ENCODE measurements at regions not wholly inside any gene's neighbourhood (a gene's known extent, or its start where the extent isn't known, plus 50 kb on each side); places are given as distances from the start of the nearest gene placed in this dataset.

DNA sequence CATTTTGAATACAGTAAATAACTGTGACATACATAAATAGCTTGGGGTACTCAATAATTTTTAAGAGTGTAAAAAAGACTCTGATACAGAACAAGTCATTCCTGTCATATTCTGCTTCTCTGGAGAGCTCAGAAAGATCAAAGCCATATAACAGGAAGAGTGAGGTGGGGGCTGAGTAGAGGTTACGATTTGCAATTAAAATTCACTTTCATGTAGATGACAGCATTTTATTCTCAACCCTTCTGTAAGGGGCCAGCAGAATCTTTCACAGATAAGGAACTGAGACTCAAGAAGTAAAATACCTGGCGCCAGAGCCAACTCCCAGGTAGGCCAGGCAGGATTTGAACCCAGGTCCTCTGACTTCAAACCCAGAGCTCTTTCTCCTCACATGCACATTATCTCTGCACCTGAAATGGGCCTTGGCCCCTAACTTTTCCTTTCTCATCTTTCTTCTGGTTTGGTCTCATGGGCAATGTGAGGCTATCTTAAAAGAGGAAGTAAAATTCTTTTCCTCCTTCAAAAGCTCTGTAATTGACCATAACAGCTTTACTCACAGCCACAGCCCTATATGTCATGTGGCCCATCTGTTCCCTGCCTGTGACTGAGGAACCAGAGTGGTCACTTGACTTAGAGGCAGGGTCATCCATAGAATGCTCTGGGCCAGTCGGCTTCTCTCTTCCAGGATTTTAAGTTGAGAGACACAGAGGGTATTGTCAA lies 80.9 kb upstream of the SYT6 start:
- TF ChIP-seq, protein P1, sequence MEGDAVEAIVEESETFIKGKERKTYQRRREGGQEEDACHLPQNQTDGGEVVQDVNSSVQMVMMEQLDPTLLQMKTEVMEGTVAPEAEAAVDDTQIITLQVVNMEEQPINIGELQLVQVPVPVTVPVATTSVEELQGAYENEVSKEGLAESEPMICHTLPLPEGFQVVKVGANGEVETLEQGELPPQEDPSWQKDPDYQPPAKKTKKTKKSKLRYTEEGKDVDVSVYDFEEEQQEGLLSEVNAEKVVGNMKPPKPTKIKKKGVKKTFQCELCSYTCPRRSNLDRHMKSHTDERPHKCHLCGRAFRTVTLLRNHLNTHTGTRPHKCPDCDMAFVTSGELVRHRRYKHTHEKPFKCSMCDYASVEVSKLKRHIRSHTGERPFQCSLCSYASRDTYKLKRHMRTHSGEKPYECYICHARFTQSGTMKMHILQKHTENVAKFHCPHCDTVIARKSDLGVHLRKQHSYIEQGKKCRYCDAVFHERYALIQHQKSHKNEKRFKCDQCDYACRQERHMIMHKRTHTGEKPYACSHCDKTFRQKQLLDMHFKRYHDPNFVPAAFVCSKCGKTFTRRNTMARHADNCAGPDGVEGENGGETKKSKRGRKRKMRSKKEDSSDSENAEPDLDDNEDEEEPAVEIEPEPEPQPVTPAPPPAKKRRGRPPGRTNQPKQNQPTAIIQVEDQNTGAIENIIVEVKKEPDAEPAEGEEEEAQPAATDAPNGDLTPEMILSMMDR (tag by site-specific recombination; IDR thresholded peaks at IDR 0.05), result no peak
- TF ChIP-seq ZNF629 (tag by site-specific recombination; IDR thresholded peaks at IDR 0.05), result no peak
- TF ChIP-seq, protein P2, sequence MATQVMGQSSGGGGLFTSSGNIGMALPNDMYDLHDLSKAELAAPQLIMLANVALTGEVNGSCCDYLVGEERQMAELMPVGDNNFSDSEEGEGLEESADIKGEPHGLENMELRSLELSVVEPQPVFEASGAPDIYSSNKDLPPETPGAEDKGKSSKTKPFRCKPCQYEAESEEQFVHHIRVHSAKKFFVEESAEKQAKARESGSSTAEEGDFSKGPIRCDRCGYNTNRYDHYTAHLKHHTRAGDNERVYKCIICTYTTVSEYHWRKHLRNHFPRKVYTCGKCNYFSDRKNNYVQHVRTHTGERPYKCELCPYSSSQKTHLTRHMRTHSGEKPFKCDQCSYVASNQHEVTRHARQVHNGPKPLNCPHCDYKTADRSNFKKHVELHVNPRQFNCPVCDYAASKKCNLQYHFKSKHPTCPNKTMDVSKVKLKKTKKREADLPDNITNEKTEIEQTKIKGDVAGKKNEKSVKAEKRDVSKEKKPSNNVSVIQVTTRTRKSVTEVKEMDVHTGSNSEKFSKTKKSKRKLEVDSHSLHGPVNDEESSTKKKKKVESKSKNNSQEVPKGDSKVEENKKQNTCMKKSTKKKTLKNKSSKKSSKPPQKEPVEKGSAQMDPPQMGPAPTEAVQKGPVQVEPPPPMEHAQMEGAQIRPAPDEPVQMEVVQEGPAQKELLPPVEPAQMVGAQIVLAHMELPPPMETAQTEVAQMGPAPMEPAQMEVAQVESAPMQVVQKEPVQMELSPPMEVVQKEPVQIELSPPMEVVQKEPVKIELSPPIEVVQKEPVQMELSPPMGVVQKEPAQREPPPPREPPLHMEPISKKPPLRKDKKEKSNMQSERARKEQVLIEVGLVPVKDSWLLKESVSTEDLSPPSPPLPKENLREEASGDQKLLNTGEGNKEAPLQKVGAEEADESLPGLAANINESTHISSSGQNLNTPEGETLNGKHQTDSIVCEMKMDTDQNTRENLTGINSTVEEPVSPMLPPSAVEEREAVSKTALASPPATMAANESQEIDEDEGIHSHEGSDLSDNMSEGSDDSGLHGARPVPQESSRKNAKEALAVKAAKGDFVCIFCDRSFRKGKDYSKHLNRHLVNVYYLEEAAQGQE (tag by site-specific recombination; IDR thresholded peaks at IDR 0.05), result no peak
- TF ChIP-seq, protein P3, sequence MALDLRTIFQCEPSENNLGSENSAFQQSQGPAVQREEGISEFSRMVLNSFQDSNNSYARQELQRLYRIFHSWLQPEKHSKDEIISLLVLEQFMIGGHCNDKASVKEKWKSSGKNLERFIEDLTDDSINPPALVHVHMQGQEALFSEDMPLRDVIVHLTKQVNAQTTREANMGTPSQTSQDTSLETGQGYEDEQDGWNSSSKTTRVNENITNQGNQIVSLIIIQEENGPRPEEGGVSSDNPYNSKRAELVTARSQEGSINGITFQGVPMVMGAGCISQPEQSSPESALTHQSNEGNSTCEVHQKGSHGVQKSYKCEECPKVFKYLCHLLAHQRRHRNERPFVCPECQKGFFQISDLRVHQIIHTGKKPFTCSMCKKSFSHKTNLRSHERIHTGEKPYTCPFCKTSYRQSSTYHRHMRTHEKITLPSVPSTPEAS (tag by site-specific recombination; IDR thresholded peaks at IDR 0.05), result no peak

All from HEK293 (cell line).